ENCODE measurements at regions not wholly inside any gene's neighbourhood (a gene's known extent, or its start where the extent isn't known, plus 50 kb on each side); places are given as distances from the start of the nearest gene placed in this dataset.
A peak's percentile ranks its signal among the peaks of the same experiment; 100 is the strongest.

- Histone ChIP-seq H3K9me3 (no peaks in the 10 kb centered on the region), H3K27ac (no peak overlapping the region), H3K36me3 (no peaks in the 10 kb centered on the region), H3K27me3 (ENCODE audit: low read depth) (no peaks in the 10 kb centered on the region), H3K4me1 (peaks cover 29% of the 10 kb centered on the region), H3K4me3 (no peak overlapping the region)
- no peak for TF ChIP-seq CTCF (IDR thresholded peaks at IDR 0.05)
- intact Hi-C loops (cut with DNase I), result no loop called here
- no peak for ATAC-seq
- no peak for DNase-seq
These were observed 126.1 kb upstream of the AGR3 start for GRCh38 chr7:17007841-17008240.

- ATAC-seq (peak; percentile 76 to 78), DNase-seq (no peak)
- peak overlapping the region; percentile 55 for H3K27ac ChIP-seq
- intact Hi-C loops (cut with DNase I), result no loop called here
- no peaks in the 10 kb centered on the region for H3K27me3 ChIP-seq (ENCODE audit: low read depth)
- H3K36me3 ChIP-seq, result no peaks in the 10 kb centered on the region
- peaks cover 29% of the 10 kb centered on the region for H3K4me1 ChIP-seq
- peak; percentile 53 for TF ChIP-seq CTCF (IDR thresholded peaks at IDR 0.05)
- no peaks in the 10 kb centered on the region for H3K9me3 ChIP-seq
- H3K4me3 ChIP-seq, result no peak overlapping the region
These were observed 127.4 kb upstream of the AGR3 start for GRCh38 chr7:17009007-17009719.

- DNase-seq, result no peak
- H3K36me3 ChIP-seq, result no peaks in the 10 kb centered on the region
- H3K9me3 ChIP-seq, result no peaks in the 10 kb centered on the region
- peak overlapping the region; percentile 55 for H3K27ac ChIP-seq
- no peak for TF ChIP-seq CTCF (IDR thresholded peaks at IDR 0.05)
- intact Hi-C loops (cut with DNase I), result no loop called here
- peak in 1 of 2 donors; percentile 11 for ATAC-seq
- no peak overlapping the region for H3K4me3 ChIP-seq
- H3K4me1 ChIP-seq, result peaks cover 27% of the 10 kb centered on the region
- no peaks in the 10 kb centered on the region for H3K27me3 ChIP-seq (ENCODE audit: low read depth)
These were observed 128.2 kb upstream of the AGR3 start for GRCh38 chr7:17009933-17010332.

- H3K9me3 ChIP-seq, result no peaks in the 10 kb centered on the region
- no peaks in the 10 kb centered on the region for H3K27me3 ChIP-seq (ENCODE audit: low read depth)
- H3K36me3 ChIP-seq, result no peaks in the 10 kb centered on the region
- ATAC-seq (peak in 1 of 2 donors; percentile 42), DNase-seq (no peak)
- H3K27ac ChIP-seq, result peak overlapping the region; percentile 54
- H3K4me3 ChIP-seq, result no peak overlapping the region
- intact Hi-C loops (cut with DNase I), result no loop called here
- H3K4me1 ChIP-seq, result peaks cover 28% of the 10 kb centered on the region
- no peak for TF ChIP-seq CTCF (IDR thresholded peaks at IDR 0.05)
These were observed 129.0 kb upstream of the AGR3 start for GRCh38 chr7:17010637-17011300.

- DNase-seq (no peak), ATAC-seq (no peak)
- Histone ChIP-seq H3K27ac (no peak overlapping the region), H3K4me1 (peaks cover 29% of the 10 kb centered on the region), H3K27me3 (ENCODE audit: low read depth) (no peaks in the 10 kb centered on the region), H3K9me3 (no peaks in the 10 kb centered on the region), H3K36me3 (no peaks in the 10 kb centered on the region), H3K4me3 (no peak overlapping the region)
- TF ChIP-seq CTCF (IDR thresholded peaks at IDR 0.05), result no peak
- intact Hi-C loops (cut with DNase I), result no loop called here
These were observed 131.4 kb upstream of the AGR3 start for GRCh38 chr7:17013204-17013603.

Measured in lower lobe of right lung (tissue), 2 donors.